ENCODE measurements at regions not wholly inside any gene's neighbourhood (a gene's known extent, or its start where the extent isn't known, plus 50 kb on each side); places are given as distances from the start of the nearest gene placed in this dataset.
A peak's percentile ranks its signal among the peaks of the same experiment; 100 is the strongest.

- no peak overlapping the region for H3K4me3 ChIP-seq (ENCODE audit: low read depth, low read length)
- peak in 2 of 6 donors; percentile 19 to 50 for DNase-seq (ENCODE audit: low read depth in 4 of 6, low spot score in 6 of 6)
- no peaks in the 10 kb centered on the region for H3K36me3 ChIP-seq (ENCODE audit: control insufficient read depth, insufficient read depth, low read length)
- H3K4me1 ChIP-seq (ENCODE audit: control insufficient read depth, insufficient read depth, low read length): no peaks in the 10 kb centered on the region
- no peak overlapping the region for H3K27ac ChIP-seq (ENCODE audit: low read depth, low read length)
- 65% methylated on average over 3 of the region's 3 CpGs for WGBS (ENCODE audit: insufficient coverage)
- H3K9me3 ChIP-seq (ENCODE audit: control insufficient read depth, insufficient read depth, low read length): no peaks in the 10 kb centered on the region
- H3K27me3 ChIP-seq (ENCODE audit: control insufficient read depth, insufficient read depth, low read length): no peaks in the 10 kb centered on the region
These were observed 315.2 kb upstream of the PDE4D start for GRCh38 chr5:60208716-60209115.

GRCh38 chr5:60207040-60207439, 313.5 kb upstream of the PDE4D start:
- no peaks in the 10 kb centered on the region for H3K27me3 ChIP-seq (ENCODE audit: control insufficient read depth, insufficient read depth, low read length)
- H3K36me3 ChIP-seq (ENCODE audit: control insufficient read depth, insufficient read depth, low read length): no peaks in the 10 kb centered on the region
- no peak overlapping the region for H3K4me3 ChIP-seq (ENCODE audit: low read depth, low read length)
- H3K4me1 ChIP-seq (ENCODE audit: control insufficient read depth, insufficient read depth, low read length): no peaks in the 10 kb centered on the region
- WGBS (ENCODE audit: insufficient coverage): 69% methylated on average over 3 of the region's 3 CpGs
- no peak overlapping the region for H3K27ac ChIP-seq (ENCODE audit: low read depth, low read length)
- peak in 2 of 6 donors; percentile 23 to 50 for DNase-seq (ENCODE audit: low read depth in 4 of 6, low spot score in 6 of 6)
- H3K9me3 ChIP-seq (ENCODE audit: control insufficient read depth, insufficient read depth, low read length): no peaks in the 10 kb centered on the region

- Histone ChIP-seq H3K27me3 (ENCODE audit: control insufficient read depth, insufficient read depth, low read length) (no peaks in the 10 kb centered on the region), H3K27ac (ENCODE audit: low read depth, low read length) (no peak overlapping the region), H3K36me3 (ENCODE audit: control insufficient read depth, insufficient read depth, low read length) (no peaks in the 10 kb centered on the region), H3K9me3 (ENCODE audit: control insufficient read depth, insufficient read depth, low read length) (no peaks in the 10 kb centered on the region), H3K4me3 (ENCODE audit: low read depth, low read length) (no peak overlapping the region), H3K4me1 (ENCODE audit: control insufficient read depth, insufficient read depth, low read length) (no peaks in the 10 kb centered on the region)
- WGBS (ENCODE audit: insufficient coverage): no CpG with 5 or more reads among the region's 1 CpG
- no peak for DNase-seq (ENCODE audit: low read depth in 4 of 6, low spot score in 6 of 6)
These were observed 312.7 kb upstream of the PDE4D start for GRCh38 chr5:60206234-60206633.

GRCh38 chr5:60205071-60205470, 311.5 kb upstream of the PDE4D start:
- Histone ChIP-seq H3K27me3 (ENCODE audit: control insufficient read depth, insufficient read depth, low read length) (no peaks in the 10 kb centered on the region), H3K4me3 (ENCODE audit: low read depth, low read length) (no peak overlapping the region), H3K4me1 (ENCODE audit: control insufficient read depth, insufficient read depth, low read length) (no peaks in the 10 kb centered on the region), H3K9me3 (ENCODE audit: control insufficient read depth, insufficient read depth, low read length) (no peaks in the 10 kb centered on the region), H3K36me3 (ENCODE audit: control insufficient read depth, insufficient read depth, low read length) (no peaks in the 10 kb centered on the region), H3K27ac (ENCODE audit: low read depth, low read length) (no peak overlapping the region)
- DNase-seq (ENCODE audit: low read depth in 4 of 6, low spot score in 6 of 6): no peak
- WGBS (ENCODE audit: insufficient coverage): 93% methylated on average over 2 of the region's 2 CpGs

GRCh38 chr5:60196385-60197113, 303.0 kb upstream of the PDE4D start:
- Histone ChIP-seq H3K9me3 (ENCODE audit: control insufficient read depth, insufficient read depth, low read length) (peaks cover 1% of the 10 kb centered on the region), H3K27ac (ENCODE audit: low read depth, low read length) (no peak overlapping the region), H3K27me3 (ENCODE audit: control insufficient read depth, insufficient read depth, low read length) (no peaks in the 10 kb centered on the region), H3K4me1 (ENCODE audit: control insufficient read depth, insufficient read depth, low read length) (no peaks in the 10 kb centered on the region), H3K36me3 (ENCODE audit: control insufficient read depth, insufficient read depth, low read length) (no peaks in the 10 kb centered on the region), H3K4me3 (ENCODE audit: low read depth, low read length) (no peak overlapping the region)
- peak in 1 of 6 donors; percentile 48 for DNase-seq (ENCODE audit: low read depth in 4 of 6, low spot score in 6 of 6)
- WGBS (ENCODE audit: insufficient coverage): 100% methylated on average over 1 of the region's 2 CpGs

- Histone ChIP-seq H3K27ac (ENCODE audit: low read depth, low read length) (no peak overlapping the region), H3K27me3 (ENCODE audit: control insufficient read depth, insufficient read depth, low read length) (no peaks in the 10 kb centered on the region), H3K36me3 (ENCODE audit: control insufficient read depth, insufficient read depth, low read length) (no peaks in the 10 kb centered on the region), H3K9me3 (ENCODE audit: control insufficient read depth, insufficient read depth, low read length) (peaks cover 1% of the 10 kb centered on the region), H3K4me1 (ENCODE audit: control insufficient read depth, insufficient read depth, low read length) (no peaks in the 10 kb centered on the region), H3K4me3 (ENCODE audit: low read depth, low read length) (no peak overlapping the region)
- DNase-seq (ENCODE audit: low read depth in 4 of 6, low spot score in 6 of 6): peak in 2 of 6 donors; percentile 7 to 86
- WGBS (ENCODE audit: insufficient coverage): 40% methylated on average over 1 of the region's 6 CpGs
These were observed 302.0 kb upstream of the PDE4D start for GRCh38 chr5:60195551-60195950.

- no peaks in the 10 kb centered on the region for H3K4me1 ChIP-seq (ENCODE audit: control insufficient read depth, insufficient read depth, low read length)
- H3K27me3 ChIP-seq (ENCODE audit: control insufficient read depth, insufficient read depth, low read length): no peaks in the 10 kb centered on the region
- no CpG with 5 or more reads among the region's 1 CpG for WGBS (ENCODE audit: insufficient coverage)
- DNase-seq (ENCODE audit: low read depth in 4 of 6, low spot score in 6 of 6): no peak
- no peak overlapping the region for H3K4me3 ChIP-seq (ENCODE audit: low read depth, low read length)
- peaks cover 1% of the 10 kb centered on the region for H3K9me3 ChIP-seq (ENCODE audit: control insufficient read depth, insufficient read depth, low read length)
- no peak overlapping the region for H3K27ac ChIP-seq (ENCODE audit: low read depth, low read length)
- H3K36me3 ChIP-seq (ENCODE audit: control insufficient read depth, insufficient read depth, low read length): no peaks in the 10 kb centered on the region
These were observed 301.6 kb upstream of the PDE4D start for GRCh38 chr5:60195083-60195482.

DNA sequence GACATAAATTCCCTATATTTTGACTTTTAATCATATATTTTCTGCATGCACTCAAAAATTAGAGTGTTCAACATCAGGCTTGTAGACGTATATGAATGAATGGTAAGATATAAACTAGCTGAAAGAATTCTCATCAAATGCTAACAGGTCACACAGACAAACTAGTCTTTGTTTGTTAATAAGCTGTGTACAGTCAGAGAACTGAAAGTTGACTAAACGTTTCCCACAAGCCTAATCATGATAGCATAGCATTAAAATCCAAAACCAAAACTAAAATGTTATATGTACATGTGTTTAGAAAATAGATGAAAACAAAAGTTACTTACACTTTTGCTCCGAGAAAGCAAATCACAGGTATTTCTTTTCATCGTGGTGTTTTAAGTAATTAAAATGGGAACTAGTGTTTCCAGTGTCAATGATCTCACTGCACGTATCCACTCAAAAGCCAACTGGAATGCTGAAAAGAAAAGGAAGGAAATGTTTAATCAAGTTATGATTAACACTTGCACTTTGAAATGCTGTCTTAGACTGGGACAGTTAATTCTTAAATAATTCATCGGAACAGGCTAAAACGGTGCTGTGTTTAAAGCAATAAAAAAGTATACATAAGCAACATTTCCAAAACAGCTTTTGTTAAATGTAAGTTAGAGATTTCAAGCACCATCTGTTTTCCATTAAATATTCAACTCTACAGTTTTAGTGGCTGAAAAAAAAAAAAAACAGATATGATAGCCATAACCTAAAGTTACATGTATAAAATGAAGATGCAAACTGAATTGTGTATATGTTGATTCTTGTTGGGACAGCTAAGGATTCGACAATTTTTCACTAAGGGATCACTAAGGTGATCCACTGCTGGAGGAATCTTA, 291.9 kb upstream of the PDE4D start:
- DNase-seq (ENCODE audit: low read depth in 4 of 6, low spot score in 6 of 6): no peak
- Histone ChIP-seq H3K36me3 (ENCODE audit: control insufficient read depth, insufficient read depth, low read length) (no peaks in the 10 kb centered on the region), H3K27me3 (ENCODE audit: control insufficient read depth, insufficient read depth, low read length) (no peaks in the 10 kb centered on the region), H3K4me1 (ENCODE audit: control insufficient read depth, insufficient read depth, low read length) (no peaks in the 10 kb centered on the region), H3K4me3 (ENCODE audit: low read depth, low read length) (no peak overlapping the region), H3K27ac (ENCODE audit: low read depth, low read length) (no peak overlapping the region), H3K9me3 (ENCODE audit: control insufficient read depth, insufficient read depth, low read length) (no peaks in the 10 kb centered on the region)
- WGBS (ENCODE audit: insufficient coverage): no CpG with 5 or more reads among the region's 8 CpGs

GRCh38 chr5:60184606-60185005, 291.1 kb upstream of the PDE4D start:
- DNase-seq (ENCODE audit: low read depth in 4 of 6, low spot score in 6 of 6): no peak
- no peak overlapping the region for H3K27ac ChIP-seq (ENCODE audit: low read depth, low read length)
- no CpG with 5 or more reads among the region's 2 CpGs for WGBS (ENCODE audit: insufficient coverage)
- no peaks in the 10 kb centered on the region for H3K27me3 ChIP-seq (ENCODE audit: control insufficient read depth, insufficient read depth, low read length)
- H3K36me3 ChIP-seq (ENCODE audit: control insufficient read depth, insufficient read depth, low read length): no peaks in the 10 kb centered on the region
- no peaks in the 10 kb centered on the region for H3K4me1 ChIP-seq (ENCODE audit: control insufficient read depth, insufficient read depth, low read length)
- H3K9me3 ChIP-seq (ENCODE audit: control insufficient read depth, insufficient read depth, low read length): no peaks in the 10 kb centered on the region
- no peak overlapping the region for H3K4me3 ChIP-seq (ENCODE audit: low read depth, low read length)

- H3K4me1 ChIP-seq (ENCODE audit: control insufficient read depth, insufficient read depth, low read length): no peaks in the 10 kb centered on the region
- DNase-seq (ENCODE audit: low read depth in 4 of 6, low spot score in 6 of 6): no peak
- no CpG with 5 or more reads among the region's 1 CpG for WGBS (ENCODE audit: insufficient coverage)
These were observed 290.4 kb upstream of the PDE4D start for GRCh38 chr5:60183881-60184280.

More at GRCh38 chr5:60183881-60184280, 290.4 kb upstream of the PDE4D start:
- Histone ChIP-seq H3K4me3 (ENCODE audit: low read depth, low read length) (no peak overlapping the region), H3K36me3 (ENCODE audit: control insufficient read depth, insufficient read depth, low read length) (no peaks in the 10 kb centered on the region), H3K27me3 (ENCODE audit: control insufficient read depth, insufficient read depth, low read length) (no peaks in the 10 kb centered on the region), H3K9me3 (ENCODE audit: control insufficient read depth, insufficient read depth, low read length) (no peaks in the 10 kb centered on the region), H3K27ac (ENCODE audit: low read depth, low read length) (no peak overlapping the region)
